ENCODE measurements at regions not wholly inside any gene's neighbourhood (a gene's known extent, or its start where the extent isn't known, plus 50 kb on each side); places are given as distances from the start of the nearest gene placed in this dataset.

GRCh38 chr7:9127901-9128300, 694.5 kb downstream of the NXPH1 start:
- TF ChIP-seq EZH2phosphoT487 (conservative IDR thresholded peaks at IDR 0.05; ENCODE audit: low read length): no peak
- TF ChIP-seq, protein P1, sequence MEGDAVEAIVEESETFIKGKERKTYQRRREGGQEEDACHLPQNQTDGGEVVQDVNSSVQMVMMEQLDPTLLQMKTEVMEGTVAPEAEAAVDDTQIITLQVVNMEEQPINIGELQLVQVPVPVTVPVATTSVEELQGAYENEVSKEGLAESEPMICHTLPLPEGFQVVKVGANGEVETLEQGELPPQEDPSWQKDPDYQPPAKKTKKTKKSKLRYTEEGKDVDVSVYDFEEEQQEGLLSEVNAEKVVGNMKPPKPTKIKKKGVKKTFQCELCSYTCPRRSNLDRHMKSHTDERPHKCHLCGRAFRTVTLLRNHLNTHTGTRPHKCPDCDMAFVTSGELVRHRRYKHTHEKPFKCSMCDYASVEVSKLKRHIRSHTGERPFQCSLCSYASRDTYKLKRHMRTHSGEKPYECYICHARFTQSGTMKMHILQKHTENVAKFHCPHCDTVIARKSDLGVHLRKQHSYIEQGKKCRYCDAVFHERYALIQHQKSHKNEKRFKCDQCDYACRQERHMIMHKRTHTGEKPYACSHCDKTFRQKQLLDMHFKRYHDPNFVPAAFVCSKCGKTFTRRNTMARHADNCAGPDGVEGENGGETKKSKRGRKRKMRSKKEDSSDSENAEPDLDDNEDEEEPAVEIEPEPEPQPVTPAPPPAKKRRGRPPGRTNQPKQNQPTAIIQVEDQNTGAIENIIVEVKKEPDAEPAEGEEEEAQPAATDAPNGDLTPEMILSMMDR (IDR thresholded peaks at IDR 0.05; ENCODE audit: insufficient read depth, low read length, poor library complexity, severe bottlenecking): no peak
